DMS53 treated with DMSO at 0.1 percent for 48 hours (cell line): ENCODE measurements at regions not wholly inside any gene's neighbourhood (a gene's known extent, or its start where the extent isn't known, plus 50 kb on each side); places are given as distances from the start of the nearest gene placed in this dataset.
"Not testable (repeated sequence)": the region's sequence is repeated elsewhere in the genome, so short reads cannot be mapped to it uniquely, and the experiment has no call there.

Experiments
- DNase-seq: peaks from one replicate; lab custom pipeline; 2025; ENCODE audit not compliant: unreplicated experiment; lab: John Stamatoyannopoulos, UW

- DNase-seq: no peak
Observed at GRCh38 chr20:22093122-22093521, 387.7 kb downstream of the PAX1 start.

GRCh38 chr20:22088882-22089281 lies 383.4 kb downstream of the PAX1 start:
- no peak for DNase-seq

- DNase-seq: no peak
Observed at GRCh38 chr20:22080985-22081384, 375.5 kb downstream of the PAX1 start.

- DNase-seq: no peak
Observed at GRCh38 chr20:22074635-22075034, 369.2 kb downstream of the PAX1 start.

GRCh38 chr20:22071841-22072240 lies 366.4 kb downstream of the PAX1 start:
- DNase-seq: no peak

GRCh38 chr20:22070610-22071058 lies 365.2 kb downstream of the PAX1 start:
- no peak for DNase-seq

- no peak for DNase-seq
Observed at GRCh38 chr20:22063753-22064152, 358.3 kb downstream of the PAX1 start.

- DNase-seq: no peak
Observed at GRCh38 chr20:22062874-22063273, 357.4 kb downstream of the PAX1 start.

- no peak for DNase-seq
Observed at GRCh38 chr20:22060610-22061009, 355.1 kb downstream of the PAX1 start.

- no peak for DNase-seq
Observed at GRCh38 chr20:22058746-22059145, 353.3 kb downstream of the PAX1 start.

GRCh38 chr20:22055981-22056380 lies 350.5 kb downstream of the PAX1 start:
- DNase-seq: no peak

GRCh38 chr20:22052025-22052650 lies 346.7 kb downstream of the PAX1 start:
- DNase-seq: no peak

GRCh38 chr20:22045956-22046507 lies 340.6 kb downstream of the PAX1 start:
- not testable (repeated sequence) for DNase-seq

GRCh38 chr20:22027423-22027822 lies 322.0 kb downstream of the PAX1 start:
- no peak for DNase-seq

- DNase-seq: no peak
Observed at GRCh38 chr20:22020201-22020600, 314.7 kb downstream of the PAX1 start.

- no peak for DNase-seq
Observed at GRCh38 chr20:22008456-22008855, 303.0 kb downstream of the PAX1 start.

- no peak for DNase-seq
Observed at GRCh38 chr20:22006306-22006705, 300.8 kb downstream of the PAX1 start.

GRCh38 chr20:22005535-22005934 lies 300.1 kb downstream of the PAX1 start:
- DNase-seq: no peak

GRCh38 chr20:22004946-22005345 lies 299.5 kb downstream of the PAX1 start:
- DNase-seq: no peak

- no peak for DNase-seq
Observed at GRCh38 chr20:22003680-22004079, 298.2 kb downstream of the PAX1 start.

GRCh38 chr20:22001886-22002285 lies 296.4 kb downstream of the PAX1 start:
- DNase-seq: no peak

- no peak for DNase-seq
Observed at GRCh38 chr20:21995461-21995860, 290.0 kb downstream of the PAX1 start.

- DNase-seq: no peak
Observed at GRCh38 chr20:21994203-21994602, 288.7 kb downstream of the PAX1 start.
